NB4 (cell line): ENCODE measurements at regions not wholly inside any gene's neighbourhood (a gene's known extent, or its start where the extent isn't known, plus 50 kb on each side); places are given as distances from the start of the nearest gene placed in this dataset.
"Not testable (repeated sequence)": the region's sequence is repeated elsewhere in the genome, so short reads cannot be mapped to it uniquely, and the experiment has no call there.

ENCODE experiments used
- DNase-seq: peaks from one replicate; pipeline ENCODE4 v3.0.0; 2010; ENCODE audit warnings: low read depth
- H3K4me3 ChIP-seq: one replicate; pipeline ENCODE4 v1.5.1; 2011; ENCODE audit warnings: mild to moderate bottlenecking, low read depth, low read length, moderate library complexity
- CTCF ChIP-seq: IDR thresholded peaks from one replicate; pipeline ENCODE4 v1.5.1; 2012; ENCODE audit warnings: low read depth, low read length
- MAX ChIP-seq: IDR thresholded peaks from 2 replicates; pipeline ENCODE4 v1.6.1; 2011; ENCODE audit warnings: low read depth, low read length
- MYC ChIP-seq: IDR thresholded peaks from 2 replicates; pipeline ENCODE4 v1.6.1; 2011; ENCODE audit warnings: low read depth, low read length
- POLR2A ChIP-seq: IDR thresholded peaks from 2 replicates; pipeline ENCODE4 v1.6.1; 2011; ENCODE audit warnings: mild to moderate bottlenecking; ENCODE audit not compliant: insufficient read length; ENCODE audit errors: extremely low read depth

- H3K4me3 ChIP-seq, result no peak overlapping the region
- no peak for DNase-seq
- no peak for TF ChIP-seq MYC
- TF ChIP-seq CTCF, result no peak
- TF ChIP-seq POLR2A, result no peak
Observed at GRCh38 chr3:164360078-164360578, 718.2 kb downstream of the SI start.

- no peak for DNase-seq
- no peak overlapping the region for H3K4me3 ChIP-seq
- TF ChIP-seq POLR2A (no peak), CTCF (no peak), MAX (no peak), MYC (no peak)
Observed at GRCh38 chr3:164352991-164353390, 725.3 kb downstream of the SI start.

DNA sequence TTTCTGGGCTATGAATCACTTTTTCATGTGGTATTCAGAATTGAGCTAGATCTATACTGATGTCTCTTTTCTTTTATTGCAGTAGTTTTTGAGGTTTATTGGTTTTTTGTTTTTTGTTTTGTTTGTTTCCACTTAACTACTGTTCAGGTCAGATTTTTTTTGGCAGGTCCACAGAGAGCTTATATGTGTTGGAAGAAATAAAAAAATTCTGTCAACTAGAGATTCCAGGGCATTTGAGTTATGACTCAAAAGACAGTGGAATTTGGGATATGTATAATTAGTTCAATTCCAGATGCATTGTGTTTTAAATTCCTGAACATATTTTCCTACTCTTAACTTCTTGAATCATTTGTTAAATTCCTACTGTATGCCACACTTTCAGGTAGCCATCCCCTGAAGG is 727.2 kb downstream of the SI start:
- no peak for DNase-seq
- no peak overlapping the region for H3K4me3 ChIP-seq
- no peak for TF ChIP-seq MAX

DNA sequence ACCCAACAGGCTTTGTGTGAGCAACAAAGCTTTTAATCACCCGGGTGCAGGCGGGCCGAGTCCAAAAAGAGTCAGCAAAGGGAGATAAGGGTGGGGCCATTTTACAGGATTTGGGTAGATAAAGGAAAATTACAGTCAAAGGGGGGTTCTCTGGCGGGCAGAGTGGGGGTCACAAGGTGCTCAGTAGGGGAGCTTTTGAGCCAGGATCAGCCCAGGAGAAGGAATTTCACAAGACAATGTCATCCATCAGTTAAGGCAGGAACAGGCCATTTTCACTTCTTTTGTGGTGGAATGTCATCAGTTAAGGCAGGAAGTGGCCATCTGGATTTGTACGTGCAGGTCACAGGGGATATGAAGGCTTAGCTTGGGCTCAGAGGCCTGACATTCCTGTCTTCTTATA is 736.1 kb downstream of the SI start:
- not testable (repeated sequence) for DNase-seq, H3K4me3 ChIP-seq

DNA sequence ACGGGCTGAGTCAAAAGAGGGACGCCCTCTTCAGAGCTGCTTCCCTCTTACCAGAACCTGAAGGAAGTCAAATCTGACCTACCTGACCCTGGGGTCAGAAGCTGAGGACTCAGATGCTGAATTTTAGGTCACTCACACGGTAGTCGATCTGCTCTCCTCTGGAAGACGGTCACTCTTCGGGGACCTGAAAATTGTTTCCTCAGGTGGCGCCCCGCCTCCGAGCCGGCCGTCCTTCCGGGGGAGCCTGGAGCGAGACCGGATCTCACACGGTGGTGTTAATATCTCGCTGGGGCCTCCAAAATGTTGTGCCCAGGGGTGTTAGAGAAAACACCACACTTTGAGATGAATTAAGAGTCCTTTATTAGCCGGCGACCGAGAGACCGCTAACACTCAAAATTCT is 737.2 kb downstream of the SI start:
- TF ChIP-seq MAX, result no peak
- no peak for TF ChIP-seq POLR2A
- TF ChIP-seq MYC, result no peak
- no peak for TF ChIP-seq CTCF
- H3K4me3 ChIP-seq, result no peak overlapping the region
- DNase-seq, result no peak

- H3K4me3 ChIP-seq, result no peak overlapping the region
- no peak for TF ChIP-seq CTCF
- TF ChIP-seq POLR2A, result no peak
- no peak for TF ChIP-seq MAX
- TF ChIP-seq MYC, result no peak
- no peak for DNase-seq
Observed at GRCh38 chr3:164340273-164340672, 738.0 kb downstream of the SI start.

- DNase-seq, result no peak
- TF ChIP-seq MYC (no peak), POLR2A (no peak), CTCF (no peak), MAX (no peak)
- no peak overlapping the region for H3K4me3 ChIP-seq
Observed at GRCh38 chr3:164332831-164333802, 745.2 kb downstream of the SI start.
